Peyer's patch (tissue), 4 donors: ENCODE measurements at regions not wholly inside any gene's neighbourhood (a gene's known extent, or its start where the extent isn't known, plus 50 kb on each side); places are given as distances from the start of the nearest gene placed in this dataset.

Experiments used
- POLR2A ChIP-seq, 2 donors: fragments of 450-650 bp; IDR thresholded peaks; one replicate each; pipeline ENCODE4 v1.5.1; 2017; ENCODE audit warnings: antibody characterized with exemption in 2 of 2, mild to moderate bottlenecking in 2 of 2, moderate library complexity in 2 of 2
- TF ChIP-seq, protein P1 (sequence below), 6 experiments: fragments of 450-650 bp in 4 of 6; fragments of 200-600 bp in 2 of 6; sonication (generic) in 1 of 6; IDR thresholded peaks; one replicate each; pipeline ENCODE4 v1.5.1; 2017 to 2019; ENCODE audit warnings: antibody characterized with exemption in 6 of 6, mild to moderate bottlenecking in 3 of 6, moderate library complexity in 1 of 6

DNA sequence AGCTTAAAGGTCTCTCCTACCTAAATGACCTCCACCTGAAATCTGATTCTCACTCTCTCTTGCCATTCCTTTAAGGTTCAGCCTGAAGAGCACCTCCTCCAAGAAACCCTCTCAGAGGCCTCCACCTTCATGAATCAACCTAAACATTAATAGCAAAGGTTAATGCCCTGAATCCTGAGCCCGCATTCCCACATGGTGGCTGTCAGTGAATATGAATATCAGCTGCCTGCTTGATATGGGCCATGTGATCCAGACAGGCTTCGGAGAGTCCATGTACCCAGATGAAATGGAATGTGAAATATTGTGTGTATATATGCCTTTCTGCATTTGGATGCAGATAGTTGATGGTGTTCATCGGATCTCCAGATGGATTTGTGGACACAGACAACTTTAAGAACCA is 317.5 kb downstream of the TOX3 start:
- TF ChIP-seq, protein P1, sequence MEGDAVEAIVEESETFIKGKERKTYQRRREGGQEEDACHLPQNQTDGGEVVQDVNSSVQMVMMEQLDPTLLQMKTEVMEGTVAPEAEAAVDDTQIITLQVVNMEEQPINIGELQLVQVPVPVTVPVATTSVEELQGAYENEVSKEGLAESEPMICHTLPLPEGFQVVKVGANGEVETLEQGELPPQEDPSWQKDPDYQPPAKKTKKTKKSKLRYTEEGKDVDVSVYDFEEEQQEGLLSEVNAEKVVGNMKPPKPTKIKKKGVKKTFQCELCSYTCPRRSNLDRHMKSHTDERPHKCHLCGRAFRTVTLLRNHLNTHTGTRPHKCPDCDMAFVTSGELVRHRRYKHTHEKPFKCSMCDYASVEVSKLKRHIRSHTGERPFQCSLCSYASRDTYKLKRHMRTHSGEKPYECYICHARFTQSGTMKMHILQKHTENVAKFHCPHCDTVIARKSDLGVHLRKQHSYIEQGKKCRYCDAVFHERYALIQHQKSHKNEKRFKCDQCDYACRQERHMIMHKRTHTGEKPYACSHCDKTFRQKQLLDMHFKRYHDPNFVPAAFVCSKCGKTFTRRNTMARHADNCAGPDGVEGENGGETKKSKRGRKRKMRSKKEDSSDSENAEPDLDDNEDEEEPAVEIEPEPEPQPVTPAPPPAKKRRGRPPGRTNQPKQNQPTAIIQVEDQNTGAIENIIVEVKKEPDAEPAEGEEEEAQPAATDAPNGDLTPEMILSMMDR (IDR thresholded peaks at IDR 0.05): no peak
- no peak for TF ChIP-seq POLR2A (IDR thresholded peaks at IDR 0.05)
